ENCODE measurements at regions not wholly inside any gene's neighbourhood (a gene's known extent, or its start where the extent isn't known, plus 50 kb on each side); places are given as distances from the start of the nearest gene placed in this dataset.

GRCh38 chr17:83178533-83179304, 99.3 kb downstream of the METRNL start:
- DNase-seq (ENCODE audit: low read depth), result no peak

- DNase-seq (ENCODE audit: low read depth), result no peak
These were observed 100.0 kb downstream of the METRNL start for GRCh38 chr17:83179374-83179773.

DNA sequence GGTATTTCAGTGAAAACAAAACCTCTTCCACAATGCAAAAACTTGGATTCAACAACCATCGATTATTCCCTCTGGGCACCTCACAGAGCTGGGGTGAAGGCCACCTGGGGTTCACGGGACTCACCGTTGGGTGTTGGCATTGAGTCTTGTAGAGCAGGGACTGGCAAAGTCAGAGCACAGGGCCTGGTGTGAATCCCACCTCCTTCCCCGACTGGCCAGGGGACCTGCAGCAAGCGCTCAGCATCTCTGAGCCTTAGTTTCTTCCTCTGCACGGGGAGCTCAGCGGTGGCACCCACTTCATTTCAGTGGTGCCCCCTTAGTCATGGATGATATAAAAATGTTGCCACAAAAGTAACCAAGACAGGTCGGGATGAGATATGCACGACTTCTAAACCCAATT, 100.4 kb downstream of the METRNL start:
- no peak for DNase-seq (ENCODE audit: low read depth)

DNA sequence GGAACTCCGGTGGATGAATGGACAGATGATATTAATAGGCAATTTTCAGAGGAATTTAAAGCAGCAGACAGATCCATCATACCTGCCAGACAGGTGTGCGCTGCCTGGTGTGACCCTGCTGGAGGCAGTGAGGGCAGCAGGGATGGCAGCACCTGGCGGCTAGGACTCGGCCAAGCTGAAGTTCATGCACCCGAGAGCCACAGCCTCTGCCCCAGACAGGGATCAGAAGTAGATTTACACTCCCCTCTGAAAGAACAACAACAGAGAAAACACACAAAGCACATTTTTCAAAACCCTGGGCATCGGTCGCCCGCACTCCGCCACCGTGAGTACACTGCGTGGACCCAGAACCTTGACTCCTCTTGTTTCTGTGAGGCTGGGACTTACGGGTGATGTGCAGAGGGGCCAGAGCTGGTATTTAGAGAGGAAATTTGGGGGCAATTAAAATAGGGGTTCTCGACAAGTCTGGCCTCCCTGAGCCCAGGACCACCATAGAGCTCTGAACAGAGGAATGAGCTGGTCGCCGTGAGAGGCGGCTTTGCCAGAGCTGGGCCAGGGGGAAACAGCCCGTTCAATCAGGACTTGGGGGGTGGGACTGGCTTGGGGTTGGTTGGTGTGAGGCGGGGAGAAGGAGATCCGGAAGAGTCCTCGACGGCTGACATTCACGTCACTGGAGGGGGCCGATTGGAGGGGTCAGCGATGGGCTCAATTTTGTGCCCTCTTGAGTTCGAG, 101.0 kb downstream of the METRNL start:
- no peak for DNase-seq (ENCODE audit: low read depth)

- DNase-seq (ENCODE audit: low read depth), result no peak
These were observed 101.6 kb downstream of the METRNL start for GRCh38 chr17:83180996-83181481.

DNA sequence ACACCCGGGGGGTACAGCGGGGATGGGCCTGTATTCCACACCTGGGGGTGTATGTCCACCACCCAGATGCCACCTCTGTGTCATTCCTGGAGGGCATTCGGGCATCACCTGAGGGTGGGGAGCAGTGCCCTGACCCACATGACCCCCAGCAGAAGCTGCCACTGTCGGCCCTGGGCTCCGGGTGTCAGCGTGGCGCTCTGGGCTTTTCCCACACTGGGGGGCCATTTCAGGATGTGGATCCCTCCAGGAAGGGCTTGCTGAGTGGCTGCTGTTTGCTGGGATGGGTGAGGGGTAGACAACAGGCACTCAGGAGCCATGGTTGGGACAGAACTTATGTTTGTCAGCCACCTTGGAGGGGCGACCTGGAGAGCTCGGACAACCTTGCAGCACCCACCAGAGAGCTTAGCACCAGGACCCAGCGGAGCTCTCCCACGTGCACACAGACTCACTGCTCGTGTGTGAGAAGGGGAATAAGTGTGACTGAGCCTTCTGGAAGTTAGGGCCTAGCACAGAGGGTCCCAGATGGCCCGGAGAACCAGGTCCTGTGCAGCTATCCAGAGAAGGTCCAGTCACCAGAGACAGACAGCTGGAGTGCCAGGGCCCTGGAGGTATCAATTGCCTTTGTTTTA, 102.7 kb downstream of the METRNL start:
- no peak for DNase-seq (ENCODE audit: low read depth)

DNA sequence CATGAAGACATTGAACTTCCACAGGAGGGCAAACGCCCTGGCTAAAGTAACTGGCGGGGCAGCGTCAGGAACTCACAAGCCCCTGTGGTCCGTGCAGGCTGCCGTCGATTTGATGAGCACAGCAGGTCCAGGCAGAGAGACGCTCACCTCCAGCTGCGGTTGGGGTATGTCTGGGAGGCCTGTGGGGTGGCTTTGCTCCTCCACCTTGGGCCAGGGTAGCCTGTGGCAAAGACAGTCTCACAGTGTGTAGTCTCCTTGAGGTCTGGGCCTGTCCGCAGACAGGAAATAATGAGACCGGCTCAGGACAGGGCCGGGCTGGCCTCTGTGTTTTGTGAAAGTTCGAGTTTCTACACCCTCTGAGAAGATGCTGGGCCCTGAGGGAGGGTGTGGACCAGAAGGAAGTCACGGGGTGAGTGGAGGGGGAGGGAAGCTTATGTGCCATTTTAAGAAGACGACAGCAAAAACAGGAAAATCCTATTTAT, 103.3 kb downstream of the METRNL start:
- no peak for DNase-seq (ENCODE audit: low read depth)

DNA sequence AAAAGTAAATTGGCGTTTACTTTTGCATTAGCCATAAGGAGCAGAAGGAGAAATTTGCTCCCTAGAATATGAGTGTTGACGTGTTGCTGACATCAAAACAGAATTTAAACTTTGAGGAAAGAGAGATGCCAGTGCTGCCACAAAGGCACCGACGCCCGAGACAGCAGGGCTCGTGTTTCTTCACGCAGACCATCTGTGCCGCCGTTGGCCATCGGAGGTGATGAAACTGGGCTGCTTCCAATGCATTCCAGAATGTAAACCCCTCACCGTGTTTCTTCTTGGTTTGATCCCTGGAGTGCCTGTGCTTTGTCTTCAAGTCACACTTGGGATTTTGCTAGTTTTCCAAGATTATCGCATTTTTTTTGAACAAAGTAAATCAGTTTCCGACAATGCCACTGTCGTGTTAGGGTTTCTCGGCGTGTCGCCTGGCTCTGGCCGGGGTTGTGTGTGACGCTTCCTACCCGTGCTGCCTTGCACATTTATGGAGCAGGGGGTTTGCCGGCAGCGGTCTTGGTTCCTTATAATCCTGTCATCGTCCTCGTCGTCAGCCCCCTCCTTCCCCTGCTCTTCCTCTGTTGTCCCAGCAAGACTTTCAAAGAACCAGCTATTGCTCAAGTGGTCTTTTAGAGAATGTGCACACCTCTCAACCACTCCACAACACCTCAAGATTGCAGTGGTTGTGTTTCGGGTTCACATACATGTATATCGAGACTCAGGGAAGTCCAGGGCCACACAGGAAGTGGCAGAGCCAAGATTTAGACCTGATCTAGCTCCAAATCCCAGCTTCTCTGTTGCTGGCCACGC, 103.9 kb downstream of the METRNL start:
- DNase-seq (ENCODE audit: low read depth), result no peak

DNA sequence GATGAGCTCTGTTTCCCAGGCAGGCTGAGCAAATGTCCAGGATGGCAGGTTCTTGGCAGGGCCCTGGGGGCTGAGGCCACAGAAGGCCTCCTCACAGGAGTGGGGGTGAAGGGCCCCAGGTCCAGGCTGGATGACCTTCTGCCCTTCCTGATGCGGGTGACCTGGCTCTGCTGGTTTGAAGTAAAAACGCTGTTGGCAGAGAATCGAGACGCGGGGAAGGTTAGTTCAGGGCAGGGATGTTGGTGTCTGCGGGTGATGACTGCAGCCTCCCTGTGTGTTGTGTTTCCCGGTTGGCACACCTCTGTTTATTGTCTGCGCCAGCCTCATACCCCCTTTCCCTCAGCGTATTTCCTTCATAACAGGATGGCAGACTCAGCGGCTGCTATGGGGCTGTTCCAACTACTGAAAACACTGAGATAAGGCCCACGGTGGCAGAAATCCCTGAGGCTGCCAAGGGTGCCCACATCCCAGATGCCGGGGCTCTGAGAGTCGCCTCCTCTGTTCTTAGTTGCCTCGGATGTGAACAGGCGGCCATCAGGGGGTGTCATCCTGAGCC, 104.6 kb downstream of the METRNL start:
- no peak for DNase-seq (ENCODE audit: low read depth)

DNA sequence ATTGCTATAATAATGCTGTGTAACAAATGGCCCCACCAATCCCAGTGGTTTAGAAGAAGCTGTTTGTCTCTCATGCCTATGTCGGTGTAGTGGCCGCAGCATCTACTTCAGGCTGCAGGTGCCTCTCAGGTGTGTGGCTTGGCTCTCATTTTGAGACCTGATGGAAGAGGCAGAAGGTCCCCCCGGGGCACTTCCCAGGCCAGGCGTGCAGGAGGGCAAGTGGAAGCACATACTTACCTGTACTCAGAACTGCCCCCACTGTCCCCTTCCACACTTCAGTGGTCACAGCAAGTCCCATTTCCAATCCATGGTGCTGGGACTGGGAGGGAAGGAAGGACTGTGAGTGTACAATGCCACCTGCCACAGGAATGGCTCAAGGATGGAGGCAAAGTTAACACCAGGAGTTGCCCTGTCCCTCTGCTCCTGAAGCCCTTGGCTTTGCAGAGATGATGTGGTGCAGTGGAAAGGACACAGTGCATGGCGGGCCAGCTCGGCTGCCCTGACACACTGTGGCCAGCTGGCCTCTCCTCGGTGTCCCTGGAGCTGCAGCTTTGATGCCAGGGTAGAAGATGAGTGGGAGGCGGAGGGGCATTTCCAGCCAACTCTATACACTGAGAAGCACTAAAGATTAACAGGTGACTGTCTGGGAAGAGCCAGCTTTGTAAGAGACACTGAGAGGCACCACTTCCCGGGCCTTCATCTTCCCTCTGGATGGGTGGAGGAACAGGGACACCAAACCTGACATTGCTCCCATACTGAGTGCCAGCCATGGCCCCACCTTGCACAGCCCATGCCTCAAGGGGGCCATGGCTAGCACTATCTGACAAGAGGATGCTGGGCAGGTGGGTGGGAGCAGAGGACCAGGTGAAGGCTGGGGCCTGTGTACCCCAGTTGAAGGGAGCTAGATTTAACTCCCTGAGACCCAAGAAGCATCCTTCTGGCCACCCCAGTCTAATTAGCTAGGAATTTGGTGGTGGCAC, 105.9 kb downstream of the METRNL start:
- no peak for DNase-seq (ENCODE audit: low read depth)

DNA sequence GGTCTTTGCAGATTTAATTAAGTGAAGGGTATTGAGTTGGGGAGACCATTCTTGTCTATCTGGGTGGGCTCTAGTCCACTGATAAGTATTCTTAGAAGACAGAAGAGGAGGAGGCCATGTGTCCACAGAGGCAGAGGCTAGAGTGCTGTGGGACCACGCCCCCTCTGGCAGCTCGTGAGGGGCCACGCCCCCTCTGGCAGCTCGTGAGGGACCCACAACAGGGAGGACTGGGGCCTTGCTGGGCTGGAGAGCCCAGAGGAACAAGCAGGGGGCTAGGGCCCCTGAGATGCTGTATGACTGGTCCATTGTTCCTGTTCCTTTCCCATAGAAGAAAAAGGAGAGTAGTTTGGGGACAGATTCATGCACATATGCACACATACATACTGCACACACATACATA, 106.8 kb downstream of the METRNL start:
- no peak for DNase-seq (ENCODE audit: low read depth)

DNA sequence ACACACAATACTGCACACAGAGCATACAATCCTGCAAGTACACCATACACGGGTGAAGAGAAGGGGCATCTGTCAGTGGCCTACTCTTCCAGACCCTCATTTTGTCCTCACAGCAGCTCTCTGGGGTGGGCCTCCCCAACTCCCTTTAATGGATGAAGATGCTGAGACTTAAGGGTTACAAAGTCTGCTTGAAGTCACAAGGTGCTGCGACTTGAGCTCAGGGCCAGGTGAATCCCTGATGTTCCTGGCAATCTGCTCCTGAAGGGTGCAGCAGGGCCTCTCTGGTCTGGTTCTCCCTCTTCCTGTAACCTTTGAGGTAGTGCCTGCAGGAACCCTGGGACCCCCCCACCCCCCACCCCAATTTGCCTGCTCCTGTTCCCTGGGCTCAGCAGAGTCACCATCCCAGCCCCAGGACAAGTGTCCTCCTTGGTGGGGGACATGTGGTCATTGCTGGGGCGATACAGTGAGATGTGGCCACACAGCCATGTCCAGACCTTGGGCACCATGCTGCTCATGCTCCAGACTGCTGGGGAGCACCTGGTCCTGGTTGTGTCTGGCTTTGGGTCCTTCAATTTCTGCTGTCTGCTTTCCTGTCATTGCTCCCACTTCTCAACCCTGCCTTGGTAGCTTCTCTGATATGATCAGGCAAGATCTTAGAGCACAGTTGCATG, 107.5 kb downstream of the METRNL start:
- DNase-seq (ENCODE audit: low read depth), result no peak

DNA sequence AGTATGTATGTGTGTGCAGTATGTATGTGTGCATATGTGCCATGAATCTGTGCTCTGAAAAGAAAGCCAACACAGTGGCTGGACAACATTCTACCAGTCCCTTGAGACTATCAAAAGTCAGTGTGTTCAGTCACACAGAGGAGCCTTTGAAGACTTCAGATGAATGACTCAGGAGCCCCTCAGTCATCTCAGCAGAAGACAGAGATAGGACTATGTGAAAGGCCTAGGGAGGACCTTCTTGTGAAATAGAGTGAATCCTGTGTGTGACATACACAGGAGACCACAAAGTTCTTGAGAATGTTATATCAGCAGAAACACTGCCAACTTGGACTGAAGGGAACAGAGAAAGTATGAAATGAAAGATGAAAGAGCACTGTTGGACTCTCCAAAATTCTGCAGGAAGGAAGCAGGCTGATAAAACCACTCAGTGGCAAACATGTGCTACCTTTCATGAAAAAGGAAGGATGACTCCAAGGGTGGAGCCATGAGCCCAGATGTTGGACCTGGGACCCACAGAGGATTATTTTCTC, 108.4 kb downstream of the METRNL start:
- DNase-seq (ENCODE audit: low read depth), result no peak

DNA sequence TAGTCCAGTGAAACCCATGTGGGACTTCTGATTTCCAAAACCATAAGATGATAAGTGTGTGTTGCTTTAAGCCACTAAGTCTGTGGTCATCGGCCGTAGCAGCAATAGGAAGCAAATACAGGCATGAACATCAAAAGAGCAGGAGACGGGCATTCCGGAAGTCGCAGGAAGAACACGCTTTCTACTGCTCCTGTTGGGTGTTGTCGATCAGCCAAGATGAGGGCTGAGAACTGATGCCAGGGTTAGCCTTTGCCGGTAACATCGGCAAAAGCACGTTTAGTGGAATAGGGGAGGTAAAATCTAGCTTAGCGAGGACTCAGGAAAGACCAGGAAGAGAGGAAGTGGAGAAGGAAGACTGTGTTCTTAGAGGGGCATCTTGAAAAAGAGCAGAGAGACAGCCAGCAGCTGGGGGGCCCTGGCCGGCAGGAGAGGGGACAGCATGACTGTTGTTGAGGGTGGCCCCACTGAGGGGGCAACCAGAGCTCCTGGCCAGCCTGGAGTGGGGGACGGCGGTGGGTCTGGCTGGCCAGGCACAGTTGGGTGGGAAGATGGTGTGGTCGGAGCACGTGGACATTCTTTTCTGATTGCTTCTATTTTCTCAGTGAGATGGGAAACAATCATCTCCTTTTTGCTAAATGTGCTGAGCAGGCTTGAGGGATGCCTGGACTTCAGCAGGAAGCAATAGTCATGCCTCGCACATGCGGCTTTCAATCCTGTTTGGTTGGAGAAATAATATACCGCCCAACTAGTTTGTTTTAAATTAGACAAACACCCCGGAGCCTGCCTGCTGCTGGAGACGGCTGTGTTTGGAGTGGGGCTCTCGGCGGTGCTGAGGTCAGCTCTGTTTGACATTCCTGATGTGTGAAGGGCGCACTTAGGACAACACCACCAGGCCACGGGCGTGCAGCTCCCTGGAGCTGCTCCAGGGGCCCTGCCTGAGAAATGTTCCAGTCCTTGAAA, 109.9 kb downstream of the METRNL start:
- DNase-seq (ENCODE audit: low read depth), result peak; percentile 91

DNA sequence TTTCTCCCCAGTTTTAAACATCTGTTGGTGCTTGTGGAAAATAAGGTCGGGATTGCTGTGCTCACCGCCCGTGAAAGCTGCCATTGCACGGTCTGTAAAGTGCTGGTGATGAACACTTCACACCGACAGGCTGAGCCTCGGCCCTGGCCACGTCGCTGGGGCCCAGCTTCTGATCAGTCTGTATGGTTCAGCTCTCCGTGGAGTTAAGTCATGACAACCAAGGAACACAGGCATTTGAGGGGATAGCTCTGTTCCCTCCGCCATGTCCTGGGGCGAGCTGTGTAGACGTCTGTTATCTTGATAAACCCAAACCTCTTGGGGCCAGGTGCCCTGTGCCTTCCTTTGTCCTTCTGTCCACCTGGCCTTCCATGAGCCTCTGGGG, 110.6 kb downstream of the METRNL start:
- no peak for DNase-seq (ENCODE audit: low read depth)

DNA sequence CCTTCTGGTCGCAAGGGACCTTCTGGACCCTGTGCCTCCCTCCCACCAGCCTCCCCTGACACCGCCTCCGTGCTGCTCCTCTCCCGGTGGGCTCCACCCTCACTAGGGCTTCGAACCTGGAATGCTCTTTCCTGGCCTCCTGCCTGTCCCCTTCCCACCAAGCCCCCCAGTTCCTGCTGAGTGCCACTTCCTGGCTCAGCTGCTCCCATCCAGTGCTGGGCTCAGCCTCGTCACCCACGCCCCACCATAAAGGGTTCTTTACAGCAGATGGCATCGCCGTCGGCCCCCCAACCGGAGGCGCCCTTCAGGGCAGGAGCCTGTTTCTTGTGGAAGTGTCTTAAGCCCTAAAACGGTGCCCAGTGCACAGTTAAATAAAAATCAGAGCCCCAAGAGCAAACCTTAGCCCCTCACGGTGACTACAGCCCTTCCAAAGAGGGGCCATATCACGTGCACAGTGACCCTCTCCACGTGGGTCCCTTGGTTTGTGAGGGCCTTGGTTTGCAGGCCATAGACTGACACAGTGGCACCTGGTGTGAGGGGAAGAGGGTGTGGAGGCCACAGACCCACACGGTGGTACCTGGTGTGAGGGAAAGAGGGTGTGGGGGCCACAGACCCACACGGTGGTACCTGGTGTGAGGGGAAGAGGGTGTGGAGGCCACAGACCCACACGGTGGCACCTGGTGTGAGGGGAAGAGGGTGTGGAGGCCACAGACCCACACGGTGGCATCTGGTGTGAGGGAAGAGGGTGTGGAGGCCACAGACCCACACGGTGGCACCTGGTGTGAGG, 111.4 kb downstream of the METRNL start:
- no peak for DNase-seq (ENCODE audit: low read depth)

DNA sequence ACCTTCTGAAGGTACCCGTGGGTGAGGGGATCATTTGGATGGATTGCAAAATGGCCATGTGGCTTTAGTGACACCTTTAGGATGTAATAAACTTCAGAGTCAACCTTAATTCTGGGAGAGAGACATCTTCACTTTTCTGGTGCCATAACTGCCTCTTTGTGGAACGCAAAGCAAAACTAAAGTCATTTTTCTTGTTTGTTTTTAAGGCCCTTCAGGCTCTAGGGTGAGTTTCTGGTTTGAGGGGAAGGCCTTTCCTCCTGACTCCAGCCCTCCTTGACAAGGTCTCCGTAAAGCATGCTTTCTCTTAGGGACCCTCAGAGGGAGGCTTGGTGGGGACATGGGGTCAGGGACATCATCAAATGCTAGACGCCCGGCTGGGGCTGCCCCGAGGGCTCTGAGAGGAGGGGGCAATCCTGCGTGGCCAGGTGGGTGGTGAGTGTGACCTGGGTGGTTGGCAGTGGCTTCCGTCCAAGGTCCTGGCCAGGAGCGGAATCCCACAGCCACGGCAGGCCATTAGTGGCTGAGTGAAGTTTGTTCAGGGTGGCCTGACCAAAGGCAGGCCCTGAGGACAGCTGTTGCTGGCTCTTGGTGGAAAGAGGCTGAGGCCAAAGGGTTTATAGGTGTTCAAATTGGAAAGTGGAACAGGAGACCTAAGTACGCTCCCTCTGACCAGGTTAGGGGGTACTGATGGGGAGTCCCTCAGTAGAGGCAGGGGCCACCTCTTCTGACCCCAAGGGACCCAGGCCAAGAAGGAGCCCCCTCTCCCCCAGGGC, 112.2 kb downstream of the METRNL start:
- no peak for DNase-seq (ENCODE audit: low read depth)
